HG02623 (cell line): ENCODE measurements at regions not wholly inside any gene's neighbourhood (a gene's known extent, or its start where the extent isn't known, plus 50 kb on each side); places are given as distances from the start of the nearest gene placed in this dataset.

Source experiments
- ATAC-seq: cut with Tn5 transposase; IDR thresholded peaks from one replicate; pipeline ENCODE4 v1.9.1; 2021; ENCODE audit warnings: moderate library complexity; ENCODE audit not compliant: unreplicated experiment

GRCh38 chr3:177426878-177427495 lies 229.7 kb upstream of the TBL1XR1 start:
- ATAC-seq: peak; percentile 99

GRCh38 chr3:177427540-177427939 lies 230.3 kb upstream of the TBL1XR1 start:
- ATAC-seq: peak; percentile 1

- ATAC-seq: no peak
These were observed 231.8 kb upstream of the TBL1XR1 start for GRCh38 chr3:177429079-177429478.

- ATAC-seq: no peak
These were observed 232.5 kb upstream of the TBL1XR1 start for GRCh38 chr3:177429771-177430170.

- ATAC-seq: no peak
These were observed 233.4 kb upstream of the TBL1XR1 start for GRCh38 chr3:177430653-177431052.

GRCh38 chr3:177431525-177432176 lies 234.4 kb upstream of the TBL1XR1 start:
- no peak for ATAC-seq

DNA sequence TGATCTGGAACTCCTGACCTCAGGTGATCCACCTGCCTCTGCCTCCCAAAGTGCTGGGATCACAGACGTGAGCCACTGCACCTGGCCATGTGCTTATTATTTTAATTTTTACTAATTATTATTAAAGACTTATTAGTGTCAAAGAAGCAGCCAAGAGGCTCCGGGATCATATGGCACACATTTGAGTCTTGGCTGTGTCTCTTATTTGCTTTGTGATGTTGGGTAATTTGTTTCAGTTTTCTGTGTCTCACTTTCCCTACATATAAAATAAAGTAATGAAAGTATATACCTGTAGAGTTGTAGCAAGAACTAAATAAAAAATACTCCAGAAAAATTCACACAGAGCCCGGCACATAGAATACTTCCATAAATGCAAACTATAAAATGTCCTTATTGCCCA lies 238.0 kb upstream of the TBL1XR1 start:
- no peak for ATAC-seq

GRCh38 chr3:177437513-177438337 lies 240.4 kb upstream of the TBL1XR1 start:
- no peak for ATAC-seq

- ATAC-seq: no peak
These were observed 241.4 kb upstream of the TBL1XR1 start for GRCh38 chr3:177438596-177439220.

GRCh38 chr3:177439694-177440269 lies 242.5 kb upstream of the TBL1XR1 start:
- no peak for ATAC-seq

DNA sequence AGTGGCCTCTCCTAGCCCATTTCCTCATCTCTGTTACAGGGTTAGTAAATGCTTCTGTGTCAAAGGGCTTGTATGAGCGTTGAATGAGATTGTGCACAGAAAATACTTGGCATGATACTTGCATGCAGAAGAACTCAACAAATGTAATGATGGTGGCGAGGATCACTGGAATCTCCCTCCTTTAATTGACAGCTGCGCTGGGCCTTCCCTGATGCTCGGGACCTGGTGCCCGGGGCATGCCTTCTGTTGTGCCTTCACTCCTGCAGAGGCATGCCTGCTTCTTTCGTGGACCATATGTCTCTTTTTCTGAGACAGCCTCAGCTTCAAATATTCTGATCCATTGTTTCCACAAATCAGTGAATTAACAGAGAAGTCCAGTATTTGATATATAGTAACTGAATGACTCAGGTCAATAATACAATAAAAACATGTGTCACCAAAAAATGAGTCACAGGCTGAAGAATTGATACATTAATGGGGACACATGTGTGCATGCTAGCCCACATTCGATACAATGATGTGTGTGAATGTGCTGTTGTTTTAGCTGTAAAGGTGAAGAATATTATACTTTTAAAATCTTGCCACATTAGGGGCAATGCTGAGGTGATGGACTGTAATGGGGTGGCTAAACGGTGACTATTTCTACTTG lies 243.3 kb upstream of the TBL1XR1 start:
- ATAC-seq: no peak

- ATAC-seq: no peak
These were observed 244.1 kb upstream of the TBL1XR1 start for GRCh38 chr3:177441276-177441812.

DNA sequence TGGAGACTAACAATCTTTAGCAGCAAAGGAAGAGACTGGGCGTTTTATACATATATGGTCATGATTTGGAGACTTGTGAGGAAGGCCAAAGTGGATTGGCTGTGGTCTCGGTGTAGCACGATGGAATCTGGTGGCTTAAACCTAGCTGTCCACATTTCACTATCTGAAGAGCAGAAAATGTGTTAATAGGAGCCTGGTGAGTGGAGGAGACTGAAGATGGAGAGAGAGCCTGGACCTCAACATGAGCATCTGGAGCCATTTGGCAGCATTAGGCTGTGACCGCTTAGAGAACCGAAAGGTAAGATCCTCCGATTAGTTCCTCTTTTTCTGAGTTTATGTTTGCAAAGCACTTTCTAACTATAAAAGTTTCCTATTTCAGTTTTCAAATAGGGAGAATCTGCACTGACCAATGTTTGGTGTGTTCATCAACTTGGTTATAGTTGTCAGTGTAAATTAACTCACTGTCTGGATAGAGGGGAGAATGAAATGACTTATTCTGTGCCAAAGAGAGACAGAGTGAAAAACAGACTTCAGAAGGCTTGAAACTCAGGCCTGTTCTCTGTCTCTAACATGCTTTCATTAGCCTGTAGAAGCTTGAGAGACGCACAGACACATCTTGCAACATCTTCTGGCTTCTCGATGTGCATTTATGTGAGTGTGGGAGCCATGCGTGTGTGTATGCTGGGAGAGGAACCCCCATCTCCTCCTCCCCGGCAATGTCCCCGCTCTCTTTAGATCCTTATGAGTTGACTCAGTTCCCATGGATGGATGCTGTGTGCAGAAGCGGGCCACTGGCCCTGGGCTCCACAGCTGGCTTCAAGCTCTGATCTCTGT lies 244.7 kb upstream of the TBL1XR1 start:
- peak; percentile 96 for ATAC-seq

DNA sequence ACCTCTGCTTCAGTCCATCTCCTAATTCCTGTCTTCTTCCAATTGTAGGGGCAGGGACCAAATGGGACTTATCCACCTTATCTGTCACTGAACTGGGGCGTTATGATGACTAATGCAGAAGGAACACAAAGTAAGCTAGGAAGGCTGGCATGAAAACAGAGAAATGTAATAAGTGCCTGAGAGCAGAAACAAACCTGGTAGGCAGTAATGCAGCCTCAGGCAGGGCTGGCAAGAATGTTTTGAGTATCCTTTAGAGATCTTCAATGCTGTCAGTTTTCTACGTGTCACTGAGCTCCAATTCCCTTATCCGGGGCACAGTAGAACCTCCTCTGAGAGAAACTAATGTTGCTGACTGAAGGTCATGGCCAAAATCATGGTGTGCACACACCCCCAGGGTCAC lies 246.2 kb upstream of the TBL1XR1 start:
- ATAC-seq: no peak

GRCh38 chr3:177444696-177445095 lies 247.4 kb upstream of the TBL1XR1 start:
- no peak for ATAC-seq

GRCh38 chr3:177445549-177445948 lies 248.3 kb upstream of the TBL1XR1 start:
- ATAC-seq: no peak

DNA sequence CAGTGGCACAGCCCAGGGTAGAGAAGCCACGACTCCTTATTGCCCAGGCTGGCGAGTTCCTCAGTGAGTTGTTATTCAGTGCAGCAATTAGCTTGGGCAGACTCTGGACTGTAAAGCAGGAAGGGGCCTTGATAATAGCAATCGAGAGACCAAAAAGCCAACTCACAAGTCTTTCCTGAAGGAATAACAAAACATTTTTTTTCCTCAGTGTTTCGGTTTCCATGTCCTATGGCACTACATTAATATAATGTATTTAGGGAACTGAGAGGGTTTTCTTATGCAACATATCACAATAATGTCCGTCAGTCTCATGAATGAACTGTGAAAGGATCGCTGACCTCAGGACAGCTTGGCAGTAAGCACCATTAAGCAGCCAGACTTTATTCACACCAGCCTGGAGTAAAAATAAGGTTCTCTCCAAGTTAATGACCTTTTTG lies 248.9 kb upstream of the TBL1XR1 start:
- no peak for ATAC-seq

DNA sequence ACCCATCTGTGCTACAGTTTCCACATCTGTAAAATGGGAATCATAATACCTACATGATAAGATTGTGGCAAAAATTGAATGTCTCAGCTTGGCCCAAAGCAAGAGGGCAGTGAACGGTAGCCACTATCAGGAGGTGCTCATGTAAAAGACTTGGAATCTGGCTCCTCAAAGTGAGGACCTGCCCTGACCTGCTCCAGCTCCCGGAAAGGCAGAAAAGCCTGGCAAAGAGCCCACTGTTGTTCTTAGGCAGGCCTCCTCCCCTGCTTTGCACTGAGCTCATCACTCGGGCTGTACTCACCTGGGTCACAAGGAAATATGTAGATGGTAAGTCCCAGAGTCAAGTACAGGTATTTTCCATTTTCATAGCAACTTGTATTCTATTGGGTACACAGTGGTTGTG lies 250.7 kb upstream of the TBL1XR1 start:
- no peak for ATAC-seq

- no peak for ATAC-seq
These were observed 251.7 kb upstream of the TBL1XR1 start for GRCh38 chr3:177448987-177449359.
